SK-N-SH (cell line): ENCODE measurements at regions not wholly inside any gene's neighbourhood (a gene's known extent, or its start where the extent isn't known, plus 50 kb on each side); places are given as distances from the start of the nearest gene placed in this dataset.
"Not testable (repeated sequence)": the region's sequence is repeated elsewhere in the genome, so short reads cannot be mapped to it uniquely, and the experiment has no call there.

Source experiments
- CTCF ChIP-seq: fragments of 200-600 bp; sonication (generic); IDR thresholded peaks from 2 replicates; pipeline ENCODE4 v1.6.1; 2017; ENCODE audit warnings: antibody characterized with exemption, mild to moderate bottlenecking, moderate library complexity
- EP300 ChIP-seq, 2 experiments: IDR thresholded peaks; 2 replicates each; pipeline versions ENCODE4 v1.4.0 to v1.6.1; 2012; ENCODE audit warnings: borderline replicate concordance in 1 of 2, low read depth in 1 of 2, low read length in 1 of 2
- EZH2phosphoT487 ChIP-seq: fragments of 200-600 bp; sonication (generic); IDR thresholded peaks from 2 replicates; pipeline ENCODE4 v1.6.1; 2017; ENCODE audit warnings: low read depth, mixed run types, mild to moderate bottlenecking, antibody characterized with exemption, moderate library complexity, borderline replicate concordance
- FOXJ3 ChIP-seq: sonication (generic); formaldehyde crosslinking; IDR thresholded peaks from 2 replicates; pipeline ENCODE4 v1.5.1; 2020; ENCODE audit warnings: mild to moderate bottlenecking, missing genetic modification reagents
- MXI1 ChIP-seq: IDR thresholded peaks from 2 replicates; pipeline ENCODE4 v1.6.1; 2012; ENCODE audit warnings: mild to moderate bottlenecking, low read depth, low read length, improper control_type of control experiment
- POLR2AphosphoS5 ChIP-seq: IDR thresholded peaks from 2 replicates; pipeline ENCODE4 v1.6.1; 2012; ENCODE audit warnings: low read depth, low read length
- RAD21 ChIP-seq: IDR thresholded peaks from 2 replicates; pipeline ENCODE4 v1.6.1; 2012; ENCODE audit warnings: mild to moderate bottlenecking, low read length
- RFX5 ChIP-seq: IDR thresholded peaks from 2 replicates; pipeline ENCODE4 v1.6.1; 2012; ENCODE audit warnings: mild to moderate bottlenecking, improper control_type of control experiment, low read length
- SIN3A ChIP-seq: IDR thresholded peaks from 2 replicates; pipeline ENCODE4 v1.6.1; 2012; ENCODE audit warnings: low read depth, mild to moderate bottlenecking, low read length, moderate library complexity, borderline replicate concordance

- not testable (repeated sequence) for TF ChIP-seq POLR2AphosphoS5; CTCF; FOXJ3 (CRISPR knock-in tag); MXI1; RAD21; EZH2phosphoT487; EP300 (IDR thresholded peaks at IDR 0.05; ENCODE audit: borderline replicate concordance in 1 of 2, low read depth in 1 of 2, low read length in 1 of 2); SIN3A; RFX5
Observed at GRCh38 chr21:9943639-9944038, 577.7 kb upstream of the TPTE start.
